Sigmoid colon (tissue), 6 donors: ENCODE measurements at regions not wholly inside any gene's neighbourhood (a gene's known extent, or its start where the extent isn't known, plus 50 kb on each side); places are given as distances from the start of the nearest gene placed in this dataset.

Experiments
- DNase-seq: peaks from one replicate; pipeline ENCODE4 v3.0.0-alpha.2; 2019
- H3K27ac ChIP-seq, 4 donors: fragments of 200-600 bp; sonication (generic); one replicate each; pipeline ENCODE4 v1.5.1; 2016 to 2019; ENCODE audit warnings: mild to moderate bottlenecking in 1 of 4
- H3K27me3 ChIP-seq, 3 donors: fragments of 200-600 bp; sonication (generic); one replicate each; pipeline ENCODE4 v1.5.1; 2019; ENCODE audit warnings: mild to moderate bottlenecking in 1 of 3
- H3K36me3 ChIP-seq, 4 donors: fragments of 200-600 bp; sonication (generic); one replicate each; pipeline ENCODE4 v1.5.1; 2016 to 2019
- H3K4me1 ChIP-seq, 4 donors: fragments of 200-600 bp; sonication (generic); one replicate each; pipeline ENCODE4 v1.5.1; 2017 to 2019
- H3K4me3 ChIP-seq, 4 donors: fragments of 200-600 bp; sonication (generic); one replicate each; pipeline ENCODE4 v1.5.1; 2017 to 2019; ENCODE audit warnings: mild to moderate bottlenecking in 2 of 4, moderate library complexity in 1 of 4
- H3K9me3 ChIP-seq, 4 donors: fragments of 200-600 bp in 3 of 4; sonication (generic) in 3 of 4; one replicate each; pipeline versions ENCODE4 v1.5.1 to v1.6.1; 2013 to 2019
- CTCF ChIP-seq, 4 experiments: fragments of 450-650 bp in 3 of 4; fragments of 200-600 bp in 1 of 4; IDR thresholded peaks; one replicate each; pipeline ENCODE4 v1.5.1; 2016 to 2019; ENCODE audit warnings: antibody characterized with exemption in 4 of 4, mild to moderate bottlenecking in 3 of 4, moderate library complexity in 2 of 4
- EP300 ChIP-seq, 4 donors: sonication (generic); formaldehyde crosslinking; IDR thresholded peaks; one replicate each; pipeline ENCODE4 v1.6.1; 2017; ENCODE audit warnings: antibody characterized with exemption in 4 of 4
- POLR2A ChIP-seq, 2 donors: fragments of 450-650 bp; IDR thresholded peaks; one replicate each; pipeline ENCODE4 v1.6.1; 2016; ENCODE audit warnings: antibody characterized with exemption in 2 of 2, mild to moderate bottlenecking in 2 of 2, moderate library complexity in 2 of 2
- POLR2AphosphoS5 ChIP-seq, 4 donors: sonication (generic); formaldehyde crosslinking; IDR thresholded peaks; one replicate each; pipeline ENCODE4 v1.6.1; 2017; ENCODE audit warnings: antibody characterized with exemption in 4 of 4
- WGBS, 2 donors: extraction: QIAGEN DNeasy Blood & Tissue Kit; methylation state at CpG; one replicate each; pipeline ENCODE4 v1.1.7; 2013; 5-methylcytosine and 5-hydroxymethylcytosine counted together
- intact Hi-C: fragments of 100-400 bp; cut with DNase I; formaldehyde crosslinking; loops from one replicate; pipeline ENCODE4 v1.15.1; 2023
- donor health status: healthy with polysubstance abuse.
- donor health status: healthy.

GRCh38 chr20:19817017-19817416 lies 59.0 kb downstream of the RIN2 start:
- Histone ChIP-seq H3K9me3 (no peaks in the 10 kb centered on the region), H3K36me3 (no peaks in the 10 kb centered on the region), H3K4me3 (no peak overlapping the region), H3K27ac (no peak overlapping the region), H3K4me1 (peaks cover 0 to 21% (median 6%) of the 10 kb centered on the region in 4 donors), H3K27me3 (no peaks in the 10 kb centered on the region)
- DNase-seq, result peak; percentile 55
- 90 to 92% methylated on average over 5 of the region's 5 CpGs for WGBS, 2 donors
- intact Hi-C loops, result no loop called here
- no peak for TF ChIP-seq EP300 (IDR thresholded peaks at IDR 0.05)
- TF ChIP-seq CTCF (IDR thresholded peaks at IDR 0.05), result no peak
- peak in 3 of 4 donors; percentile 21 to 22 (median 22) for TF ChIP-seq POLR2AphosphoS5 (IDR thresholded peaks at IDR 0.05)
- TF ChIP-seq POLR2A (IDR thresholded peaks at IDR 0.05), result no peak

GRCh38 chr20:19819149-19819548 lies 61.1 kb downstream of the RIN2 start:
- intact Hi-C loops, result no loop called here
- Histone ChIP-seq H3K36me3 (no peaks in the 10 kb centered on the region), H3K9me3 (no peaks in the 10 kb centered on the region), H3K27ac (no peak overlapping the region), H3K27me3 (no peaks in the 10 kb centered on the region), H3K4me1 (peaks cover 0 to 18% (median 6%) of the 10 kb centered on the region in 4 donors), H3K4me3 (no peak overlapping the region)
- TF ChIP-seq POLR2A (IDR thresholded peaks at IDR 0.05), result no peak
- no peak for TF ChIP-seq EP300 (IDR thresholded peaks at IDR 0.05)
- no peak for TF ChIP-seq CTCF (IDR thresholded peaks at IDR 0.05)
- TF ChIP-seq POLR2AphosphoS5 (IDR thresholded peaks at IDR 0.05), result no peak
- DNase-seq, result peak; percentile 28
- WGBS, 2 donors, result 52 to 82% methylated on average over 1 of the region's 1 CpG

- 74 to 80% methylated on average over 4 of the region's 4 CpGs for WGBS, 2 donors
- H3K27ac ChIP-seq, result no peak overlapping the region
- no peak for TF ChIP-seq POLR2AphosphoS5 (IDR thresholded peaks at IDR 0.05)
- TF ChIP-seq CTCF (IDR thresholded peaks at IDR 0.05), result no peak
- no peak for TF ChIP-seq POLR2A (IDR thresholded peaks at IDR 0.05)
- TF ChIP-seq EP300 (IDR thresholded peaks at IDR 0.05), result no peak
Observed at GRCh38 chr20:19820555-19821211, 62.6 kb downstream of the RIN2 start.

GRCh38 chr20:19821606-19822005 lies 63.5 kb downstream of the RIN2 start:
- WGBS, 2 donors, result 90 to 92% methylated on average over 3 of the region's 3 CpGs
- Histone ChIP-seq H3K4me1 (no peaks in the 10 kb centered on the region), H3K36me3 (peaks cover 0 to 9% (median 0%) of the 10 kb centered on the region in 4 donors), H3K27ac (no peak overlapping the region), H3K9me3 (no peaks in the 10 kb centered on the region), H3K4me3 (no peak overlapping the region), H3K27me3 (no peaks in the 10 kb centered on the region)
- TF ChIP-seq EP300 (IDR thresholded peaks at IDR 0.05) (no peak), POLR2A (IDR thresholded peaks at IDR 0.05) (no peak), CTCF (IDR thresholded peaks at IDR 0.05) (no peak), POLR2AphosphoS5 (IDR thresholded peaks at IDR 0.05) (no peak)
- DNase-seq, result no peak
- intact Hi-C loops, result no loop called here

More at GRCh38 chr20:19820555-19821211, 62.6 kb downstream of the RIN2 start:
- intact Hi-C loops, result no loop called here
- peaks cover 0 to 9% (median 0%) of the 10 kb centered on the region in 4 donors for H3K36me3 ChIP-seq
- peaks cover 0 to 8% (median 1%) of the 10 kb centered on the region in 4 donors for H3K4me1 ChIP-seq
- H3K4me3 ChIP-seq, result no peak overlapping the region
- H3K27me3 ChIP-seq, result no peaks in the 10 kb centered on the region
- no peaks in the 10 kb centered on the region for H3K9me3 ChIP-seq
- peak; percentile 26 for DNase-seq
